ENCODE measurements at regions not wholly inside any gene's neighbourhood (a gene's known extent, or its start where the extent isn't known, plus 50 kb on each side); places are given as distances from the start of the nearest gene placed in this dataset.
A peak's percentile ranks its signal among the peaks of the same experiment; 100 is the strongest.
"Not testable (repeated sequence)": the region's sequence is repeated elsewhere in the genome, so short reads cannot be mapped to it uniquely, and the experiment has no call there.

DNA sequence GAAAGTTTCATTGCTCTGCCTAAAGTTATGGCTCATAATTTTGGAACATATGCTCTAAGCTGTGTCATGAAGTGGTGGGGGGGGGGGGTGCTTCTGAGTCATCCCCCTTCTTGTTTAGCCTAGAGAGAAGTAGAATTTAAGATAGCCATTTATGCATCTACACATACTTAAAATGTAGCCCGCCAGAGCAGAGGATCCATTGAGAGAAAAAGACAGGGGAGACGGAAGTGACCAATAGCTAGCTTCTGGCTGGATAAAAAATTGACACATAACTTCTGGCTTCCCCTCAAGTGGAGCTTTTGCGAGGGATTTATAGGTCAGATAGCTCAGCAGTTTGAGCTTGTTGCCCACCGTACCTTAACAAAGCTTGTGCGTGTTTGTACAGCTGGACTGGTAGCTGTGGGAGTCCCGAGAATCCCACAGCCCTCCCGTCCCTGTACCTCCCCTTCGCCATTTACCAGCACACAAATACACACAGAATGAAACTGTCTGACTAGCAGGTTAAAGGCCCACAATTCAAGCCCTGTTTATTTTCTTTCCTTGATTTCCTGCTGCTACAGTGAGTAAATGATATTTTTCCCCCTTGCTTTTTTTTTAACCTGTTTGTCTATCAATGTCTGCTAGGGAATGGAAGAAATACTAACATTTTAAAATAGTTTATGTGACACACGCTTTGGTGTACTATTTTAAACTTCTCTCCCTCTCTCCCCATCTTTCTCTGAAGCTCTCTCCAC lies 232.6 kb upstream of the FERD3L start:
- peak; percentile 93 for DNase-seq (ENCODE audit: low read depth, low spot score)

DNA sequence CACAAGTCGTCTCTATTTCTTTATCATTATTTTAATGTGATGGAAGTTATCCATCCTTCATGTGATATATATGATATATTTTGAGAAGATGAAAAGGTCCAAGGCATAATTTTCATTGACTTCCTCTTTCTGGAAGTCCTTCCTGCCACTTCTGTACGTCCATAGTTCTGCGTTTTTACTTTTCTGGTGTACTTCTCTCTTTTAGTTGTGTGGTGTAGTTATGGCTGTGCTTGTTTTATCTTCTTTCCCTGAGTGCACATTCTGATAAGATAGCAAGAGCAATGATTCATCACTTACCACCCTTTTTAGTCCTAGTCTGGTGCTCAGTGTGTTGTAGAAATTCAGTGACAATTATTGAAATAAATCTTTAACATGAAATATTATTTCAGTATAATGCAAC lies 231.3 kb upstream of the FERD3L start:
- DNase-seq (ENCODE audit: low read depth, low spot score): no peak

DNA sequence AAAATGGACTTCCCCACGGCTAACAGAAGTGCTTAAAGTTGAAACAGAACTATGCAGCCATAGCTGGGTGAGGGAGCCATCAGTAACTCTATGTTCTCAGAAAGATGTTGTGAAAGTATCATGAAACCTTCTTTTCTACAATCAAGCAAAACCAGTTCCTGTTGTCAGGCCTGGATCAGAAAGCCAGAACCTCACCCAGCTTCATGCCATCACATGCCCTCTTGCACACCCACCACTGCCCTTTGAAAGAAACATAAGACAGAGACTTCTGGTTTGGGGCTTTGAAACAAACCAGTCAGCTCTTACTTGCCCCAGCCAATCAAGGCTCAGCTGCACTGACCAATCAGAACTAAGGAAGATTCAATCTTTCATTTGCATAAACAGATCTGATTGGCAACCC lies 230.8 kb upstream of the FERD3L start:
- no peak for DNase-seq (ENCODE audit: low read depth, low spot score)

DNA sequence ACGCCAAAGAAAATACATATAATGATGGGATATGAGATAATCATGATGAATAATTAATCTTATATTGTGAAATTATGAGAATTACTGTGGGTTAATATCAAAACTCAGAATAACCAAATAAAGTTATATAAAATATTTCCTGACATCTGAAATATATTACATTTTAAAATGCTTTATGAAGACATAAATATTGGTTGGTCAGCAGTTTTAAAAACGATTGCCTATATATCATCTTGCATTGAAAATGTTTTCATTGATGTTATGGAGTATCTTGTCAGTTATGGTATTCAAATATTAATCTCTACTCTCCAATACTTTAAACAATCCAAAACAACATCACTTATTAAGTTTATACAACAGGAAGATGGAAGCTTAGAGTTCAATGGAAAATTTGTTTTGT lies 228.1 kb upstream of the FERD3L start:
- DNase-seq (ENCODE audit: low read depth, low spot score): no peak

DNA sequence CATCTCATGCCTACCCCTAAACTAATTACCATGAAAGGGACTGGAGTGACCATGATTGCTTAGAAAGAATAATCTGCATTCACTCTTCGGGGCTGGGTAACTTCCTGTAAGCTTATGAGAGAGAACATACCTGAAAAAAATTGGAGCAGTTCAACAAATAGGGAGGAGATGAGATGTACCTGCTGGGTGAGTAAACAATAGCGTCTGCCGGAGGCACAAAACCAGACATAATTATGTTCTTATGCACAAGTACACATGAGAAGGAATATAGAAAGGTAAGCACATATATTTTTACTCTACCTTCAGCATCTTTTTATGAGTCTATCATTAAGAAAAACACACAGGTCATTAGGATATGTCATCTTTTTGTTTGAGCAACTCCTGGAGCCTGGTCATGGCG lies 224.6 kb upstream of the FERD3L start:
- no peak for DNase-seq (ENCODE audit: low read depth, low spot score)

DNA sequence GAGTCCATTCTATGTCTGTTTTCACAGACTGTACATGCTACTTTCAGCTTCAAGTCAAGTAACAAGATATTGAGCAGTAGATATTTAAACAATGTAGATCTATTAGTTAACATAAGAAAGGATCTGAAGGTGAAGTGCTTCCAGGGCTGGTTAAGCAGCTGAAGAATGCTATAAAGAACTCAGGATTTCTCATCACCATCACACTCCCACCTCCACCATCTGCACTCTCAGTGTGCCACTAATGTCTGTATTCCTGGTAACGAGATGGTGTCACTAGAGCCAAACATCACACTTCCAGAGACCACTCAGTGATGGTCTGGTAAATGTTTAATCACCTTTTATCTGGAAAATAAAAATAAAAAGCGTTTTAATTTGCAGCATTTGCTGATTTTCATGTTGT lies 224.0 kb upstream of the FERD3L start:
- DNase-seq (ENCODE audit: low read depth, low spot score): no peak

DNA sequence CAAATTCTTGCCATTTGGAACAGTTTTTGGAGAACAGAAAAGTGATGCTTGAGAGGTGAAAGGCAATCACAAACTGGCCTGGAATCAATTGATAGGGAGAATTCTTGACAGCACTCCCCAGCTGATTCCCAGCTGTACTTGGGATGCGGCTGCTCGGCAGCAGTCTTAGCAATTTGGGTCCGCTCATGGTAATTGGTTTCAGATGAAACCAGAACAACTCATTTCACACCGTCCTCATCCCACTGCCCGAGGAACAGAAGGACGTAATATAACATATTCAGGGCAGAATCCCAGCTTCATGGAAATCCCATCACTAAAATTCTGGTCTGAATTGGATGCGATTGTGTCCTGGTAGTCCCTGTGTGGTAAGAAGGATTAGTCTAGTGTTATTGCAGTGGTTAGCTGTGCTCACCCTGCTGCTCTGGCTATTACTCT lies 223.3 kb upstream of the FERD3L start:
- no peak for DNase-seq (ENCODE audit: low read depth, low spot score)

DNA sequence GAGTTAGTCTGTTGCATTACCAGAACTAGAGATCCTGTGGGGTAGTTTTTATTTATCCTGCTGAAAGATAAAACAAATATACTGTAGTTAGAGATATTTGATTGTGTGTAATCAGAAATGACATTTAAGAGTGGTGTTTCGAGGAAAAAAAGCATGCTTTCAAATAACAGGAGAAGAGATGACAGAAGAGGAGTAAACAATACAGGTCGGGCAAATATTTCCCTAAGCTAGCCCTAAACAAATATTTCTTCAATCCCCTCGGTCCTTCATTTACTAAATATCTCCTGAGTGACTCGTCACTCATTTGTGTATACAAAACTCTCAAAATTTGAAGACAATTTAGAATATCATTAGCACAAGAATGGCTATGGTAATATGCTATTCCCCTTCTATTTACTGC lies 219.7 kb upstream of the FERD3L start:
- DNase-seq (ENCODE audit: low read depth, low spot score): no peak

DNA sequence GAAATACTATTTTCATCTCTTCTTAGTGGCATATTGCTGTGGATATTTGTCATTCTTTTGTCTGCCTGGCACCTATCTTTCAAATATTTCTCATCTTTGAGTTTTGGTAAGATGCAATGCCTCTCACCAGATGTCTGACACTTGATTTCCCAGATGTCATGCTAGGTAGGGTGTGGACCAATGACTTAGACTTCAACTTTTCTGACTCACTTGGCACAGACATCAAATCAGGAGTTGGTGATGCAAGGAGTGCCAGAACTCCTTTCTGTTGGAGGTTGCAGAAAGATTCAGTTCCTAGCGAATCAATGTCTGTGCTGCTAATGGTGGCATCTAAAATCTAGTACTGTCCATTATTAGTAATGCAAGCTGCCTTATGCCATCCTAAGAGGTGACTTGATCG lies 216.9 kb upstream of the FERD3L start:
- no peak for DNase-seq (ENCODE audit: low read depth, low spot score)

DNA sequence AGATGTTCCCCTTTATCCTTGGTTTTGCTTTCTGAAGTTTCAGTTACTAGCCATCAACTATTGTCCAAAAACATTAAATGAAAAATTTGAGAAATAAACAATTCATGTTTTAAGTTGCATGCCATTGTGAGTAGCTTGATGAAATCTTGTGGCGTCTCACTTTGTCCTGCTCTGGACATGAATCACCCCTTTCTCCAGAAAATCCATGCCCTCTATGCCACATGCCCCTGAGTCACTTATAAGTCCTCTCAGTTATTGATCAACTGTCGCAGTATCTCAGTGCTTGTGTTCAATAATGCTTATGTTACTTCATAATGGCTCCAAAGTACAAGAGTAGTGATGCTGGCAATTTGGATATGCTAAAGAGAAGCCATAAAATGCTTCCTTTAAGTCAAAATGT lies 208.0 kb upstream of the FERD3L start:
- no peak for DNase-seq (ENCODE audit: low read depth, low spot score)

DNA sequence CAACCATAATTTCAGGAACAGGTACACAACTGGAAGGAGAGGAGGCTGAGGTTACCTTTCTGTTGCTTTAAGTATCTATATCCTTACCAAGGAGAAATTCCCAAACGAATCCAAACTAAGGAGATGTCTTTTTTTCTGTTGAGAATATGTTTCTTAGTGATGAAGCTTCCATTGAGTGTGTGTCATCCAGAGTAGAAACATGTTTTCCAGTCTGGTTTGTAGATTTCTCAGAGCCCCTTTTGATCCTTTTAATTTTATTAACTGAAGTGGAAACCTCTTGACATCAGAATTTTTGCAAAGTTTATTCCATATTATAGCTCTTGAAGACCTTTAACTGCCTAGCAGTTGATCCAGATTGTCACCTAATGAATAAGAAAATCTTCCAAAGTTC lies 207.1 kb upstream of the FERD3L start:
- no peak for DNase-seq (ENCODE audit: low read depth, low spot score)

DNA sequence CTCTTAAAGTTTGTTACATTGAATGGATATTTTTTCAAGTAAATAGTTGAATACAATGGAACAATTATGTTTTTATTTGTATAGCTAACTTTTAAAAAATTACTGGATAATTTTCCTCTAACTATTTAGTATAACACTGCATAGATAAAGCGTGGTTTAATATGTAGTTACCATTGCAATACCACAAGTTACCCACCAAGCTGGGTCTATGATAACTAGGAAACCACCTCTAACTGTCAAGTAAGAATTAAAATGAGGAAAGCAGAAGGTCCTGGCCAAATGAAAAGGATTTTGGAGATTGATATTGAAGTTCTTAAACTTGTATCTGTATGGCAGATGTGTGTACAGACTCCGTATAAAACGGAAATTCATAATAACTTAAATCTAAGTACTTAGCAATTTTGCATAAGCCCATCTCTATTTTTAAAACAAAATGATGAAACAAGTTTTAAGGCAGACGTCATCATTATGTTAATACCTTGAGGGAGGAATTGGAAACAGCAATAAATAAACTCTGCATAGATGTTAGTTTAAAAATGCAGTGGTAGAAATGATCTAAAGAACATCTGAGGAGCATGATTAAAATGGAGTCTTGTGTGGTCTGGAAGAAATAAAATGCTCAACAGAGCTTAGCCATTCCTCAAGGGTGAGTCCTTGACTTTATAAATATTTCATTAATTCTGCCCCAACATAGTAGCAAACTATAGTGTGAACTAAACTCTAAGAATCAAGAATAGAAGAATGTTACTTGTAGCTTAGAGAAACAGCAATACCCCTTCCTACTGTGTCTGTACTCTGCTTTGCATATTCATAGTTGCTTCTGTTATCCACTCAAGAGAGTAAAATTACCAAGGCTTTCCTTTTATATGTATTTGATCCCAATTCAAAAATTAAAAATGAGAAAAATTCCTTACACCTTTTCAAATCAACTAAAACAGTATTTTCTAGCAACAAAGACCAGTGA lies 206.4 kb upstream of the FERD3L start:
- DNase-seq (ENCODE audit: low read depth, low spot score): no peak

DNA sequence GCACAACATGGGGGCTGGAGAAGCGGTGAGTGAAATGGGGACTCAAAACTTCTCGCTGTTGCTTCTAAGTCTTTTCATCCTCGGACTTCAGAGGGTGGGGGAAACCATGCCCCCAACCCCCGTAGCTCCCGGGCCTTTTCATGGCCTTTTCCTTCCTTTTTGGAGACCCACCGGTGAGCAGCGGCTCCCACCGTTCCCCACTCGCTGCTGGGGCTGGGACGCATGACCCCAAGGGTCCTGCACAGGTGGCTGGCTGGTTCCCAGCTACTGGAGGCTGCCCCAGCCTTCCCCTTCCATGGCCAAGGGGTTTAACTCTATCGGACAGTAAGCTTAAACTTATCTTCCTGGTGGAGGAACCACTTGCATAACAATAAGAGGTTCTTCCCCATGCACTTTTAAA lies 194.3 kb upstream of the FERD3L start:
- DNase-seq (ENCODE audit: low read depth, low spot score): no peak

DNA sequence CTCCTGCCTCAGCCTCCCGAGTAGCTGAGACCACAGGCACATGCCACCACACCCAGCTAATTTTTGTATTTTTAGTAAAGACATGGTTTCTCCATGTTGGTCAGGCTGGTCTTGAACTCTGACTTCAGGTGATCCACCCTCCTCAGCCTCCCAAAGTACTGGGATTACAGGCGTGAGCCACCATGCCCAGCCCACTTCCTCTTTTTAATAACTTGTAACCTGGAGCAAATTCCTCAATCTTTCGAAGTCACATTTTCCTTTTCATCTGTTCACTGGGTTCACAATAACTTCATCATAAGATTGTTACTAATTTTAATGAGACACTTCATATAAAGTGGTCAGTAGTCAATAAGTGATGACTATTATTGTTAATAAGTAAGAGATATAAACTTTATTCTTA lies 193.3 kb upstream of the FERD3L start:
- not testable (repeated sequence) for DNase-seq (ENCODE audit: low read depth, low spot score)

DNA sequence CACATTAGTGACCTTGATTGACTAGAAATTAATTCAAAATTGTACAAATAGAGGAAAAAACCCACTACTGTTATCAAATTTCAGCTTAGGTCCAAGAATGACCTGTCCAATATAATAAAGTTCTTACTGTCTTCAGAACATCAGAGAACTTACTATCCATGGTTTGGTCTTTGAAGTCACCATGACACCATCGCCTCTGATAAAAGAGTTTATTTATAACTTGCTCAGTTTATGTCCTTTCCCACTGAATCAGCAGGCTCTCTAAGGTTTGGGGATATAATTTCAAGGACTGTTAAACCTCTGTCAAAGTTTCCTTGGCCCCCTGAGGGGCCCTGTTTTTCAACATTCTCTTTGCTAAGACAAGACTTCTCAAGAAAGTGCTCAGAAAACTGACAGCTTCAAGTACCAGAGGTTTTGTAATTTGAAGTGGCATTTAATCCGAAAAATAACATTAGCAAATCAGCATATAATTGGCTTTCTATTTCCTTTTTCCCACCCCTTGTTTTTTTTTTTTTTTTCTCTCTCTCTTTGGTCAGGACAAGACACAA lies 191.7 kb upstream of the FERD3L start:
- DNase-seq (ENCODE audit: low read depth, low spot score): peak; percentile 28

DNA sequence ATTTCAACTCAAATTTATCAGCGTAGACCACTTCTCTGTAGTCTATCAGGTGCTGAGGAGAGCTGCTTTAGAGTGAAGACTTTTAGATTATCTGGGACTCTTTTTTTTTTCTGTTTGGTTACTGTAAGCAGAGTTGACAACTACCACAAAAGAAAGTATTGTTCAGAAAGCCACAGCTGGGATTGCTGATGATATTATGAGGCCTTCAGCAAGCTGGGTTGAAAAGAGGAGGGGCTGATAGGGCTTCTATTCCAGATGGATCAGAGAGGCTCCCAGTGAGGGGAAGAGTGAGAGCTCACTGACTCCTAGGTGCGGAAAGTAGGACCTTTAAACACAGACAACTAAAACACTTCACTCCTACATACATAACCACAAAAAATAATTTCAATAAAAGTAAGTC lies 188.5 kb upstream of the FERD3L start:
- DNase-seq (ENCODE audit: low read depth, low spot score): no peak

DNA sequence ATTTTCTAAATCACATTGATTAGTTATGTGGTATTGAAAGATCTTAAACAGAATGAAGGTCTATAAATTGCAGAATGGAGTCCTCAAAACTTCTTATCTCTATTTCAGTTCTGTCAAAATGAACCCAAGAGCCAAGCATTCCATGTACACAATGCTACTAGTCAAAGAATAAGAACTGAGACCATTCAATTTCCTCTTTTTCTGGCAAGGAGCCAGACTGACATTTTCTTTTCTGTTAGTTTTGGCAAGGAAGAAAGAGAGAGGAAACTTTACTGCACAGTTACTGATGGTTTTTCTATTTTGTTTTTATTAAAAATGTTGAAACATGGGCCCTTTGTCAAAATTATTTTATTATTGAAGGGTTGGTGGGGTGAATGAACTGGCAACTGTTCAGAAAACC lies 181.8 kb upstream of the FERD3L start:
- peak; percentile 76 for DNase-seq (ENCODE audit: low read depth, low spot score)

DNA sequence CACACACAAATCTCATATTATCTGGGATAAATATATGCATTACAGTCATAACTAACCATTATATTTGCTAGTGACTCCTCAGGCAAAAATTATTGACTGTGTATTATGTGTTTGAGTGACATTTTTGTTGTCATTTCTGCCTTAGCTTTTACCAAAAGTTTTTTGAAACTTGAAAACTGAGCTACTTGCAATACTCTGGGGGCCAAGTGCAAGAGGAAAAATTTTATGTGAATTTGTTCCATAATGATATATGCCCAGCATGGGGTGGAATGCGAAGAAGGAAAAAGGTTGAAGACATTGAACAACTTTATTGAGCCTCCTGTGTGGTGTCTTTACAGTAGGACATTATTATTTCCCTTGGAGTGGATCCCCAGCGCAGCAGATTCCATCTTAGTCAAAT lies 176.8 kb upstream of the FERD3L start:
- DNase-seq (ENCODE audit: low read depth, low spot score): no peak

DNA sequence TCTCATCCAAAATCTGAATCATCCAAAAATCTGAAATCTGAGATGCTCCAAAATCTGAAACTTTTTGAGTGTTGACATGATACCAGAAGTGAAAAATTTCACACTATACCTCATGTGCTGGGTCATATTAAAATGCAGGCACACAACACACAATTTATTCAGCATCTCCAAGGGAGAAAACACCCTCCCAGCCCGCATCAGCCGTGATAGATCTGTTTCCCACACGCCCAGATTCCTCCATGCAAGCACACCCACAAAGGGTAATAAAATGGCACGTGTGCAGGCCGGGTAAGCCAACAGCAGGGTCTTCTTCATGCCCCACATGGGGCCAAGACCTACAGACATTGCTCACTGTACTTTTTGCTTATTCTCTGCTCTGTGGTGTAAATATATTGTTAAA lies 173.1 kb upstream of the FERD3L start:
- no peak for DNase-seq (ENCODE audit: low read depth, low spot score)

DNA sequence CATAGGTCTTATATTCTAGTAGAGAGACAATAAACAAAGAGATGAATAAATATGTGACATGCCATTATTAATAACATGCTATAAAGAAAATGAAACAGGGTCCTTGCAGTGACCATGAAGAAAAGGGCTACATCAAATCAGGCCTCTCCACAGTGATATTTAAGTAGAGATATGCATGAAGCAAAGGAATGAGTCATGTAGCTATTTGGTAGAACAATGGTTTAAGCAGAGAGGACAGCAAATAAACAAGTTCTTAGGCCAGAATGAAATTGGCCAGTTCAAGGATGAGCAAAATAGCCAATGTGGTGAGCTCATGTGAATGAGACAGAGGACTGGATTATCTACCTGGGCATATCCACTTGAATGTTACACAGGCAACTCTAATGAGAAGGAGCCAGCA lies 172.2 kb upstream of the FERD3L start:
- no peak for DNase-seq (ENCODE audit: low read depth, low spot score)

DNA sequence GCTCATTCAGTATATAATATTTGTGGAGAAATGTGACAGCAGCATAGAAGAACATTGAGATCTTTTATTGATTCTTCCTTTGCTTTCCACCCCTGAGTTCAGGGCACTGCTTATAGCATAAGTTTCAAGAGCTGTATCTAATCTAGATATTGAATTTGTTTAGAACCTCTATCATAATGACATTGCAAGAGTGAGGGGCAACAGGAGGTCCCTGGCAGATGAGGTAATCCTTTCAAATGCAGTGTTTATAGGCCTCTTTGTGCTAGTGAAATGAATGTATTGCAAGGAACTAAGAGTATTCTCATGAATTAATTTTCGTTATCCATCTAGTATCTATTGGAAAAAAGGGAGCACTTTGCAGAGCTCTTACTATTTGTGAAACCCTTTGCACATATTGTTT lies 167.2 kb upstream of the FERD3L start:
- no peak for DNase-seq (ENCODE audit: low read depth, low spot score)

DNA sequence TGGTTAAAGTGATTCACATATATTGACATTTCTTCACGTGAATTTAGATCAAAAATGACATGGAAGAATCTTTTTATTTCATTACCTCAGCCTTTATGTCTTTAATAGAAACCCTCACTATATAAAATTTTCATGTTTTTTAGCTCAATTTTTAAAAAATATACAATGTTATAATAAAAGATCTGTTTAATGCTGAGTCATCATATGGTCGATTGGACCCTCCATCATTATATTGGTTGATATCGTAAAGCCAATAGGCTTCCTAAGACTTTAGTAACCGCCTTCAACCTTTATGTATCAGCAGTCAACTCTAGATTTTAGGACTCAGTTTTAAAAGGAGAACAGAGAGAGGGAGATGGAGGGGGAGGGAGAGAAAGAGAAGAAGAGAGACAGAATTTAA lies 162.3 kb upstream of the FERD3L start:
- no peak for DNase-seq (ENCODE audit: low read depth, low spot score)

DNA sequence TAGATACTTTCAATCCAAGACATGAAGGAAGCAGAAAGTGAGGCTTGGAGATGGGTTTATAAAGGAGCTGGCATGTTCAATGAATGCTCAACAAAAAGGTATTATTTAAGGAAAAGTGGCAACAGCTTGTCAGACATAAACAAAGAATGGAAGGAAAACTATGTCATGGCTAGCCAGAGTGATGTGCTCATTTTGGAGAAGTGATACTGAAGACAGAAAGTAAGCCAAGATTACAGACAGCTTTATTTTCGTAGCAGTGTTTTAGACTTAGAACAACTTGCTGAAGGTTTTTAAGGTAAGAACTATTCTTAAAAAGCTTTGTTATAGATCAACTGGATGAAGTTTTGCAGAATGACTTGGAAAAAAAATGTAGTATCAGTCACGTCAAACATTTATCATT lies 160.5 kb upstream of the FERD3L start:
- DNase-seq (ENCODE audit: low read depth, low spot score): no peak
